ENCODE measurements at regions not wholly inside any gene's neighbourhood (a gene's known extent, or its start where the extent isn't known, plus 50 kb on each side); places are given as distances from the start of the nearest gene placed in this dataset.
"Not testable (repeated sequence)": the region's sequence is repeated elsewhere in the genome, so short reads cannot be mapped to it uniquely, and the experiment has no call there.

- DNase-seq (ENCODE audit: low read depth in 2 of 2), result no peak
Observed at GRCh38 chr20:47985092-47985850, 200.0 kb upstream of the SULF2 start.

- no peak for DNase-seq (ENCODE audit: low read depth in 2 of 2)
Observed at GRCh38 chr20:47984437-47984836, 199.2 kb upstream of the SULF2 start.

- not testable (repeated sequence) for DNase-seq (ENCODE audit: low read depth in 2 of 2)
Observed at GRCh38 chr20:47983642-47984041, 198.4 kb upstream of the SULF2 start.

GRCh38 chr20:47982574-47983360 lies 197.5 kb upstream of the SULF2 start:
- DNase-seq (ENCODE audit: low read depth in 2 of 2), result no peak

GRCh38 chr20:47981222-47981621 lies 195.9 kb upstream of the SULF2 start:
- DNase-seq (ENCODE audit: low read depth in 2 of 2), result no peak

- no peak for DNase-seq (ENCODE audit: low read depth in 2 of 2)
Observed at GRCh38 chr20:47980336-47981177, 195.3 kb upstream of the SULF2 start.

GRCh38 chr20:47979361-47980095 lies 194.2 kb upstream of the SULF2 start:
- DNase-seq (ENCODE audit: low read depth in 2 of 2), result not testable (repeated sequence)

GRCh38 chr20:47978428-47979120 lies 193.3 kb upstream of the SULF2 start:
- not testable (repeated sequence) for DNase-seq (ENCODE audit: low read depth in 2 of 2)

- not testable (repeated sequence) for DNase-seq (ENCODE audit: low read depth in 2 of 2)
Observed at GRCh38 chr20:47977789-47978252, 192.5 kb upstream of the SULF2 start.

- not testable (repeated sequence) for DNase-seq (ENCODE audit: low read depth in 2 of 2)
Observed at GRCh38 chr20:47977017-47977788, 191.9 kb upstream of the SULF2 start.

GRCh38 chr20:47974234-47974878 lies 189.1 kb upstream of the SULF2 start:
- DNase-seq (ENCODE audit: low read depth in 2 of 2), result no peak

GRCh38 chr20:47973519-47974233 lies 188.4 kb upstream of the SULF2 start:
- DNase-seq (ENCODE audit: low read depth in 2 of 2), result no peak

GRCh38 chr20:47972916-47973309 lies 187.6 kb upstream of the SULF2 start:
- no peak for DNase-seq (ENCODE audit: low read depth in 2 of 2)

- DNase-seq (ENCODE audit: low read depth in 2 of 2), result not testable (repeated sequence)
Observed at GRCh38 chr20:47972297-47972915, 187.1 kb upstream of the SULF2 start.

GRCh38 chr20:47971058-47971791 lies 185.9 kb upstream of the SULF2 start:
- no peak for DNase-seq (ENCODE audit: low read depth in 2 of 2)

- no peak for DNase-seq (ENCODE audit: low read depth in 2 of 2)
Observed at GRCh38 chr20:47970282-47970903, 185.1 kb upstream of the SULF2 start.

- DNase-seq (ENCODE audit: low read depth in 2 of 2), result no peak
Observed at GRCh38 chr20:47969426-47969825, 184.1 kb upstream of the SULF2 start.
